ENCODE measurements at regions not wholly inside any gene's neighbourhood (a gene's known extent, or its start where the extent isn't known, plus 50 kb on each side); places are given as distances from the start of the nearest gene placed in this dataset.

DNA sequence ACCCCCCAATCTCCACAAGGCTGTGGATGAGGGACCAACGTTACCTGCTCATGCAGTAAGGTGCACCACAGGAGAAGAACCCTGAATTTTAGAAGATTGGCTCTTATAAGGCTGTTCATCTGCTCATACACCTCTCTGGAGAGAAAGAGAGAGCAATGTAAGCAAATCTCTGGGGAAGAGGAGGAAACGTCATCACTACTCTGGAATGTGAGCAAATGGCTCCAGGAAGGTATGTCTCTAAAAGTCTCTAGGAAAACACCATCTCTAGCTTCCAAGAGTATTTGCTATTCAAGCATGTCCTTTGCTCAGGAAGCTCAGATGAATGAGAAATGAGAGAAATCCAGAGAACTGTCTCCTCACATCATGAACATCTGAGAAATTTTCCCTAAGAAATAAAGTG lies 235.4 kb downstream of the TBL1XR1 start:
- H3K4me1 ChIP-seq, result peaks cover 0 to 8% (median 0%) of the 10 kb centered on the region in 9 donors
- no peak overlapping the region for H3K4me3 ChIP-seq
- WGBS, 2 donors, result 77 to 82% methylated on average over 2 of the region's 2 CpGs
- H3K27me3 ChIP-seq, result no peaks in the 10 kb centered on the region
- TF ChIP-seq, protein P1, sequence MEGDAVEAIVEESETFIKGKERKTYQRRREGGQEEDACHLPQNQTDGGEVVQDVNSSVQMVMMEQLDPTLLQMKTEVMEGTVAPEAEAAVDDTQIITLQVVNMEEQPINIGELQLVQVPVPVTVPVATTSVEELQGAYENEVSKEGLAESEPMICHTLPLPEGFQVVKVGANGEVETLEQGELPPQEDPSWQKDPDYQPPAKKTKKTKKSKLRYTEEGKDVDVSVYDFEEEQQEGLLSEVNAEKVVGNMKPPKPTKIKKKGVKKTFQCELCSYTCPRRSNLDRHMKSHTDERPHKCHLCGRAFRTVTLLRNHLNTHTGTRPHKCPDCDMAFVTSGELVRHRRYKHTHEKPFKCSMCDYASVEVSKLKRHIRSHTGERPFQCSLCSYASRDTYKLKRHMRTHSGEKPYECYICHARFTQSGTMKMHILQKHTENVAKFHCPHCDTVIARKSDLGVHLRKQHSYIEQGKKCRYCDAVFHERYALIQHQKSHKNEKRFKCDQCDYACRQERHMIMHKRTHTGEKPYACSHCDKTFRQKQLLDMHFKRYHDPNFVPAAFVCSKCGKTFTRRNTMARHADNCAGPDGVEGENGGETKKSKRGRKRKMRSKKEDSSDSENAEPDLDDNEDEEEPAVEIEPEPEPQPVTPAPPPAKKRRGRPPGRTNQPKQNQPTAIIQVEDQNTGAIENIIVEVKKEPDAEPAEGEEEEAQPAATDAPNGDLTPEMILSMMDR (IDR thresholded peaks at IDR 0.05), result no peak
- DNase-seq (no peak), ATAC-seq (no peak)
- H3K27ac ChIP-seq, result no peak overlapping the region
- no peaks in the 10 kb centered on the region for H3K9me3 ChIP-seq
- H3K36me3 ChIP-seq, result no peaks in the 10 kb centered on the region
- intact Hi-C loops (cut with DNase I), result no loop called here

DNA sequence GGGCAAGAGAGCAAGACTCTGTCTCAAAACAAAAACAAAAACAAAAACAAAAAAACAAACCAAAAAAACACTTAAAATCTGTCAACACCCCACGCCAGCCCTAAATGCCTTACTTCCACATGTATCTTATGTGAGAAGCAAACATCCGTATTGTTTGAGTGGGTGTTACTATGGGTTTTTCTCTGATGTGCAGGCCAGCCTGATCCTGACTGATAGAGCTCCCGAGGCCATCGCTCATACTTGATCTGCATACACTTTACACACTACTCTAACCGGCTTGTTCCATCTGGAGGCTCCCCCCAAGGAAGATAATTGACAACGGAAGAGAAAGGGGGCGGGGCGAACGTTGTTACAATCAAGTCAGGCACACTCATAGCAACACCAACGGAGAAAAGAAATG lies 237.4 kb downstream of the TBL1XR1 start:
- 87 to 91% methylated on average over 10 of the region's 10 CpGs for WGBS, 2 donors
- Histone ChIP-seq H3K4me1 (peaks cover 0 to 1% (median 0%) of the 10 kb centered on the region in 9 donors), H3K4me3 (no peak overlapping the region), H3K27ac (no peak overlapping the region), H3K36me3 (no peaks in the 10 kb centered on the region), H3K27me3 (no peaks in the 10 kb centered on the region), H3K9me3 (no peaks in the 10 kb centered on the region)
- TF ChIP-seq, protein P1 (IDR thresholded peaks at IDR 0.05), result no peak
- no peak for DNase-seq
- intact Hi-C loops (cut with DNase I), result loop anchor here in 1 of 10 donors (10.0 kb wide), 1 partner anchor 235 kb away; the partner anchor contains the start of gene TBL1XR1
- ATAC-seq, result no peak

DNA sequence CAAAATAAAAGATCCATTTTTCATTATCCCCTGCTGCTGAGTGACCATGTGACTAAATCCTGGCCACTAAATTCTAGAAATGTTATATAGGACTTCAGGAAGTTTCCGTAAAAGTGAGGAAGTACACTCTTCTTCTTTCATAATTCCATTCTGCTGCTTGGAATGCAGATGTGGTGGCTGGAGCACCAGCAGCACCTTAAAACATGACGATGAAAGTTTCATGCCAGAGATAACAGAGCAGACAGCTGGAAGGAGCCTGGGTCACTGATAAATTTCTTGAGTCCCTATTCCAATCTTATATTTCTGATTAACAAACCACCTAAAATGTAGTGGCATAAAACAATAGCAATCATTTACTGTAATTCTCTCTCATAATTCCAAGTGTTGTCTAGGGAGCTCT lies 238.7 kb downstream of the TBL1XR1 start:
- Histone ChIP-seq H3K36me3 (no peaks in the 10 kb centered on the region), H3K4me3 (no peak overlapping the region), H3K27me3 (no peaks in the 10 kb centered on the region), H3K4me1 (peaks cover 0 to 9% (median 4%) of the 10 kb centered on the region in 9 donors), H3K27ac (no peak overlapping the region), H3K9me3 (no peaks in the 10 kb centered on the region)
- ATAC-seq (no peak), DNase-seq (no peak)
- TF ChIP-seq, protein P1 (IDR thresholded peaks at IDR 0.05), result no peak
- intact Hi-C loops (cut with DNase I), result loop anchor here in 1 of 10 donors (10.0 kb wide), 1 partner anchor 236 kb away; the partner anchor contains the start of gene TBL1XR1
- WGBS, 2 donors, result 86 to 99% methylated on average over 2 of the region's 2 CpGs

DNA sequence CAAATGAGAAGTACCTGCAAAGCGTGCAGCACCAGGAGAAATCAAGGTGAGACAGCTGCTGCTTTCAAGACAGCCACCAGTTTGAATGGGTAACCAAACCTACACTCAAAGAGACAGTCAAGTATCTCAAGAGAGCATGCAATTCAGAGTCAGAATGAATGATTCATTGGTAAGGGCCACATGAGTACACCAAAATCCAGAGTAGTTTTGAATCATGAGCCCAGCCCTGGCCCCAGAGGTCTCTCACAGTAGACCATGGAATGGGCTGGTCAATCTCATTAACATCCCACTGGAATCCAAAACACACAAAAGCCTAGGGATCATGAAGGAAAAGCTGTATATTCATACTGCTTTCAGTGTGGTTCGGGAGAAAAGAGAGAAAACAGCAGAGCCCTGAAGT lies 242.8 kb downstream of the TBL1XR1 start:
- no peak overlapping the region for H3K27ac ChIP-seq
- peaks cover 0 to 40% (median 20%) of the 10 kb centered on the region in 9 donors for H3K4me1 ChIP-seq
- H3K9me3 ChIP-seq, result no peaks in the 10 kb centered on the region
- no peaks in the 10 kb centered on the region for H3K36me3 ChIP-seq
- ATAC-seq (no peak), DNase-seq (no peak)
- WGBS, 2 donors, result 97 to 99% methylated on average over 2 of the region's 2 CpGs
- no peak overlapping the region for H3K4me3 ChIP-seq
- H3K27me3 ChIP-seq, result no peaks in the 10 kb centered on the region
- intact Hi-C loops (cut with DNase I), result loop anchor here in 1 of 10 donors (10.0 kb wide), 1 partner anchor 240 kb away; the partner anchor contains the start of gene TBL1XR1
- TF ChIP-seq, protein P1 (IDR thresholded peaks at IDR 0.05), result no peak

Measured in heart right ventricle (tissue), 16 donors.